ENCODE measurements at regions not wholly inside any gene's neighbourhood (a gene's known extent, or its start where the extent isn't known, plus 50 kb on each side); places are given as distances from the start of the nearest gene placed in this dataset.
"Not testable (repeated sequence)": the region's sequence is repeated elsewhere in the genome, so short reads cannot be mapped to it uniquely, and the experiment has no call there.

- Histone ChIP-seq H3K27me3 (ENCODE audit: insufficient read depth, low read length, poor library complexity) (no peaks in the 10 kb centered on the region), H3K4me3 (ENCODE audit: low read depth in 1 of 2, low read length in 2 of 2) (no peak overlapping the region), H3K36me3 (ENCODE audit: insufficient read depth, low read length) (no peaks in the 10 kb centered on the region), H3K4me1 (ENCODE audit: insufficient read depth, low read length) (no peaks in the 10 kb centered on the region), H2AFZ (ENCODE audit: low read depth, low read length) (no peak overlapping the region), H4K20me1 (ENCODE audit: insufficient read depth, low read length) (no peaks in the 10 kb centered on the region), H3K79me2 (ENCODE audit: insufficient read depth, low read length) (no peaks in the 10 kb centered on the region), H3K9me3 (ENCODE audit: insufficient read depth, low read length, severe bottlenecking) (peaks cover 8% of the 10 kb centered on the region), H3K27ac (ENCODE audit: low read length) (no peak overlapping the region), H3K4me2 (ENCODE audit: insufficient read depth, low read length) (no peak overlapping the region), H3K9ac (ENCODE audit: low read depth, low read length) (no peak overlapping the region)
- no peak for TF ChIP-seq CTCF (IDR thresholded peaks at IDR 0.05; ENCODE audit: borderline replicate concordance, extremely low read depth, low read length, poor library complexity, severe bottlenecking)
- TF ChIP-seq EZH2 (IDR thresholded peaks at IDR 0.05; ENCODE audit: borderline replicate concordance, low read depth, low read length, severe bottlenecking): no peak
- DNase-seq: no peak
- no peak for ATAC-seq (ENCODE audit: insufficient read depth, low read depth)
These were observed 1770.8 kb upstream of the CDH9 start for GRCh38 chr5:28808967-28809810.

GRCh38 chr5:28807195-28807729, 1768.9 kb upstream of the CDH9 start:
- no peaks in the 10 kb centered on the region for H3K36me3 ChIP-seq (ENCODE audit: insufficient read depth, low read length)
- TF ChIP-seq EZH2 (IDR thresholded peaks at IDR 0.05; ENCODE audit: borderline replicate concordance, low read depth, low read length, severe bottlenecking): no peak
- no peaks in the 10 kb centered on the region for H3K27me3 ChIP-seq (ENCODE audit: insufficient read depth, low read length, poor library complexity)
- H3K79me2 ChIP-seq (ENCODE audit: insufficient read depth, low read length): no peaks in the 10 kb centered on the region
- no peak overlapping the region for H3K4me3 ChIP-seq (ENCODE audit: low read depth in 1 of 2, low read length in 2 of 2)
- H3K4me2 ChIP-seq (ENCODE audit: insufficient read depth, low read length): no peak overlapping the region
- no peaks in the 10 kb centered on the region for H4K20me1 ChIP-seq (ENCODE audit: insufficient read depth, low read length)
- ATAC-seq (ENCODE audit: insufficient read depth, low read depth): no peak
- H3K4me1 ChIP-seq (ENCODE audit: insufficient read depth, low read length): no peaks in the 10 kb centered on the region
- H3K9ac ChIP-seq (ENCODE audit: low read depth, low read length): no peak overlapping the region
- DNase-seq: no peak
- H3K27ac ChIP-seq (ENCODE audit: low read length): no peak overlapping the region
- no peak overlapping the region for H2AFZ ChIP-seq (ENCODE audit: low read depth, low read length)
- H3K9me3 ChIP-seq (ENCODE audit: insufficient read depth, low read length, severe bottlenecking): peaks cover 8% of the 10 kb centered on the region

- H4K20me1 ChIP-seq (ENCODE audit: insufficient read depth, low read length); H3K4me3 ChIP-seq (ENCODE audit: low read depth in 1 of 2, low read length in 2 of 2); H3K4me1 ChIP-seq (ENCODE audit: insufficient read depth, low read length); H3K36me3 ChIP-seq (ENCODE audit: insufficient read depth, low read length); H2AFZ ChIP-seq (ENCODE audit: low read depth, low read length); DNase-seq; H3K27ac ChIP-seq (ENCODE audit: low read length); H3K79me2 ChIP-seq (ENCODE audit: insufficient read depth, low read length); ATAC-seq (ENCODE audit: insufficient read depth, low read depth); H3K27me3 ChIP-seq (ENCODE audit: insufficient read depth, low read length, poor library complexity); H3K9ac ChIP-seq (ENCODE audit: low read depth, low read length); H3K9me3 ChIP-seq (ENCODE audit: insufficient read depth, low read length, severe bottlenecking); H3K4me2 ChIP-seq (ENCODE audit: insufficient read depth, low read length): not testable (repeated sequence)
These were observed 1760.6 kb upstream of the CDH9 start for GRCh38 chr5:28799035-28799434.

- Histone ChIP-seq H3K27me3 (ENCODE audit: insufficient read depth, low read length, poor library complexity) (no peaks in the 10 kb centered on the region), H3K4me2 (ENCODE audit: insufficient read depth, low read length) (no peak overlapping the region), H3K4me1 (ENCODE audit: insufficient read depth, low read length) (no peaks in the 10 kb centered on the region), H3K79me2 (ENCODE audit: insufficient read depth, low read length) (no peaks in the 10 kb centered on the region), H3K27ac (ENCODE audit: low read length) (no peak overlapping the region), H3K9ac (ENCODE audit: low read depth, low read length) (no peak overlapping the region), H3K36me3 (ENCODE audit: insufficient read depth, low read length) (no peaks in the 10 kb centered on the region), H3K9me3 (ENCODE audit: insufficient read depth, low read length, severe bottlenecking) (no peaks in the 10 kb centered on the region), H4K20me1 (ENCODE audit: insufficient read depth, low read length) (no peaks in the 10 kb centered on the region), H3K4me3 (ENCODE audit: low read depth in 1 of 2, low read length in 2 of 2) (no peak overlapping the region), H2AFZ (ENCODE audit: low read depth, low read length) (no peak overlapping the region)
- TF ChIP-seq CTCF (IDR thresholded peaks at IDR 0.05; ENCODE audit: borderline replicate concordance, extremely low read depth, low read length, poor library complexity, severe bottlenecking): no peak
- TF ChIP-seq EZH2 (IDR thresholded peaks at IDR 0.05; ENCODE audit: borderline replicate concordance, low read depth, low read length, severe bottlenecking): no peak
- ATAC-seq (ENCODE audit: insufficient read depth, low read depth) (no peak), DNase-seq (no peak)
These were observed 1750.6 kb upstream of the CDH9 start for GRCh38 chr5:28788954-28789353.

Measured in DND-41 (cell line).